ENCODE measurements at regions not wholly inside any gene's neighbourhood (a gene's known extent, or its start where the extent isn't known, plus 50 kb on each side); places are given as distances from the start of the nearest gene placed in this dataset.
"Not testable (repeated sequence)": the region's sequence is repeated elsewhere in the genome, so short reads cannot be mapped to it uniquely, and the experiment has no call there.

DNA sequence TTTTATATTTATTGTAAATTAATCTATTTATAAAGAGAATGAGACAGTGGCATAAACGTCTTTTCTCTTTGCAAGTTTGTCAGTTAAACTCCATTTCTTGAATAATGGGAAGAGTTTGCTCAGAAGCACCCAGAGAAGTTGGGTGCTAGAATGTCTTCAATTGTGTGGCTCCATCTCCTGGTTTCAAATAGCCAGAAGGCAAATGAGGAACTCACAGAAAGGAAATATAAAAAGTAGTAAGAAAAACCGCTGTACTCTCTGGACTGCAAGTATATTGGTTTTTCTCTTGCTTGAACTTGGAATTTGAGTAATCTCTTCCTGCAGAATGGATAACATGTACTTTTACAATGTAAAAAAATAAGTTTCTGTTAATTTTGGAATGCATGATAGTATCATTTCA, 217.5 kb downstream of the DPY19L2 start:
- Mint-ChIP-seq H3K4me1 (ENCODE audit: unreplicated experiment) (no peaks in the 10 kb centered on the region), H3K36me3 (ENCODE audit: low read depth, unreplicated experiment) (no peaks in the 10 kb centered on the region), H3K27ac (ENCODE audit: unreplicated experiment) (no peak overlapping the region), H3K27me3 (ENCODE audit: unreplicated experiment) (peaks cover 1% of the 10 kb centered on the region), H3K4me3 (ENCODE audit: unreplicated experiment) (no peak overlapping the region), H3K9me3 (ENCODE audit: unreplicated experiment) (no peaks in the 10 kb centered on the region)
- no peak for TF ChIP-seq CTCF (IDR thresholded peaks at IDR 0.05; ENCODE audit: unreplicated experiment)
- no peak for DNase-seq (ENCODE audit: low spot score)

- peak overlapping the region; percentile 8 for H3K27ac Mint-ChIP-seq (ENCODE audit: unreplicated experiment)
- H3K4me1 Mint-ChIP-seq (ENCODE audit: unreplicated experiment) = no peaks in the 10 kb centered on the region
Measured at GRCh38 chr12:63450334-63450733, 218.0 kb downstream of the DPY19L2 start.

GRCh38 chr12:63445224-63445880, 222.9 kb downstream of the DPY19L2 start:
- TF ChIP-seq CTCF (IDR thresholded peaks at IDR 0.05; ENCODE audit: unreplicated experiment) = no peak
- peaks cover 5% of the 10 kb centered on the region for H3K4me1 Mint-ChIP-seq (ENCODE audit: unreplicated experiment)
- no peak overlapping the region for H3K27ac Mint-ChIP-seq (ENCODE audit: unreplicated experiment)
- H3K27me3 Mint-ChIP-seq (ENCODE audit: unreplicated experiment) = peaks cover 1% of the 10 kb centered on the region
- H3K36me3 Mint-ChIP-seq (ENCODE audit: low read depth, unreplicated experiment) = no peaks in the 10 kb centered on the region
- no peak for DNase-seq (ENCODE audit: low spot score)
- no peaks in the 10 kb centered on the region for H3K9me3 Mint-ChIP-seq (ENCODE audit: unreplicated experiment)
- H3K4me3 Mint-ChIP-seq (ENCODE audit: unreplicated experiment) = no peak overlapping the region

More at GRCh38 chr12:63450334-63450733, 218.0 kb downstream of the DPY19L2 start:
- H3K9me3 Mint-ChIP-seq (ENCODE audit: unreplicated experiment) = no peaks in the 10 kb centered on the region
- no peaks in the 10 kb centered on the region for H3K36me3 Mint-ChIP-seq (ENCODE audit: low read depth, unreplicated experiment)
- peaks cover 1% of the 10 kb centered on the region for H3K27me3 Mint-ChIP-seq (ENCODE audit: unreplicated experiment)
- no peak for TF ChIP-seq CTCF (IDR thresholded peaks at IDR 0.05; ENCODE audit: unreplicated experiment)
- H3K4me3 Mint-ChIP-seq (ENCODE audit: unreplicated experiment) = no peak overlapping the region
- DNase-seq (ENCODE audit: low spot score) = no peak

DNA sequence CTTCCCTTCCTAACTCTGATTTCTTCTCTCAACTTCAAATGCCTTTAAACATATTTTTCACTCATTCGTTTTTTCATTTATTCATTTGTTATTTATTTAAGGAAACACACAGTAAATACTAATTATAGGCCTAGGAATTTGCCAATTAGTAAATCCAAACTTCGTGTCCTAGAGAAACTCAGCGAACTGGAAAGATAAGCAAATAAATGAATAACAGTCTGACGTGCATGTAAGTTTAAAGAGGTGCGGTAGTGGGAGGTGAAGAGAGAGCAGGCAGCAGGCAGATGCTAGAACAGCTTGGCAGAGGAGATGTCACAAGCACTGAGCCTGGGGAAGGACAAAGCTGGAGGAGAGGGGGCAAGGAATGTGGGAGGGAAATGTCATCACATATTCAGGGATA, 228.2 kb downstream of the DPY19L2 start:
- Mint-ChIP-seq H3K27ac (ENCODE audit: unreplicated experiment) (peak overlapping the region; percentile 93), H3K36me3 (ENCODE audit: low read depth, unreplicated experiment) (no peaks in the 10 kb centered on the region), H3K27me3 (ENCODE audit: unreplicated experiment) (peaks cover 1% of the 10 kb centered on the region), H3K4me1 (ENCODE audit: unreplicated experiment) (peaks cover 16% of the 10 kb centered on the region), H3K4me3 (ENCODE audit: unreplicated experiment) (no peak overlapping the region), H3K9me3 (ENCODE audit: unreplicated experiment) (no peaks in the 10 kb centered on the region)
- no peak for TF ChIP-seq CTCF (IDR thresholded peaks at IDR 0.05; ENCODE audit: unreplicated experiment)
- DNase-seq (ENCODE audit: low spot score) = no peak

DNA sequence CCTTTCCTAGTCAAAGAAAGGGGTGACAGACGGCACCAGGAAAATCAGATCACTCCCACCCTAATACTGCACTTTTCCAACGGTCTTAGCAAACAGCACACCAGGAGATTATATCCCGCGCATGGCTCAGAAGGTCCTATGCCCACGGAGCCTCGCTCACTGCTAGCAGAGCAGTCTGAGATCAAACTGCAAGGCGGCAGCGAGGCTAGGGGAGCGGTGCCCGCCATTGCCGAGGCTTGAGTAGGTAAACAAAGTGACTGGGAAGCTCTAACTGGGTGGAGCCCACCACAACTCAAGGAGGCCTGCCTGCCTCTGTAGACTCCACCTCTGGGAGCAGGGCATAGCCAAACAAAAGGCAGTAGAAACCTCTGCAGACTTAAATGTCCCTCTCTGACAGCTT, 233.9 kb downstream of the DPY19L2 start:
- not testable (repeated sequence) for H3K4me1 Mint-ChIP-seq (ENCODE audit: unreplicated experiment); H3K9me3 Mint-ChIP-seq (ENCODE audit: unreplicated experiment); H3K36me3 Mint-ChIP-seq (ENCODE audit: low read depth, unreplicated experiment); DNase-seq (ENCODE audit: low spot score); H3K27ac Mint-ChIP-seq (ENCODE audit: unreplicated experiment); H3K27me3 Mint-ChIP-seq (ENCODE audit: unreplicated experiment)
- peak overlapping the region; percentile 24 for H3K4me3 Mint-ChIP-seq (ENCODE audit: unreplicated experiment)

DNA sequence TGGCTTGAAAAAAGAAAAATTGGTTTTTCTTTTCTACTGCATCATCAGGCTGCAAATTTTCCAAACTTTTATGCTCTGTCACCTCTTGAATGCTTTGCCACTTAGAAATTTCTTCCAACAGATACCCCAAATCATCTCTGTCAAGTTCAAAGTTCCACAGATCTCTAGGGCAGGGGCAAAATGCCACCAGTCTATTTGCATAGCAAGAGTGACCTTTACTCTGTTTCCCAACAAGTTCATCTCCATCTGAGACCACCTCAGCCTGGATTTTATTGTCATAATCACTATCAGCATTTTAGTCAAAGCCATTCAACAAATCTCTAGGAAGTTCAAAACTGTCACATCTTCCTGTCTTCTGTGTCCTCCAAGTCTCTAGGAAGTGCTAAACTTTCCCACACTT, 240.3 kb downstream of the DPY19L2 start:
- not testable (repeated sequence) for H3K4me3 Mint-ChIP-seq (ENCODE audit: unreplicated experiment); H3K9me3 Mint-ChIP-seq (ENCODE audit: unreplicated experiment); H3K27ac Mint-ChIP-seq (ENCODE audit: unreplicated experiment); H3K4me1 Mint-ChIP-seq (ENCODE audit: unreplicated experiment); H3K36me3 Mint-ChIP-seq (ENCODE audit: low read depth, unreplicated experiment); H3K27me3 Mint-ChIP-seq (ENCODE audit: unreplicated experiment); DNase-seq (ENCODE audit: low spot score)

GRCh38 chr12:63427029-63427428, 241.3 kb downstream of the DPY19L2 start:
- H3K9me3 Mint-ChIP-seq (ENCODE audit: unreplicated experiment); H3K36me3 Mint-ChIP-seq (ENCODE audit: low read depth, unreplicated experiment); H3K4me1 Mint-ChIP-seq (ENCODE audit: unreplicated experiment); H3K4me3 Mint-ChIP-seq (ENCODE audit: unreplicated experiment); H3K27me3 Mint-ChIP-seq (ENCODE audit: unreplicated experiment); DNase-seq (ENCODE audit: low spot score); H3K27ac Mint-ChIP-seq (ENCODE audit: unreplicated experiment): not testable (repeated sequence)

All from endothelial cell (in vitro differentiated cells).